ENCODE measurements at regions not wholly inside any gene's neighbourhood (a gene's known extent, or its start where the extent isn't known, plus 50 kb on each side); places are given as distances from the start of the nearest gene placed in this dataset.

DNA sequence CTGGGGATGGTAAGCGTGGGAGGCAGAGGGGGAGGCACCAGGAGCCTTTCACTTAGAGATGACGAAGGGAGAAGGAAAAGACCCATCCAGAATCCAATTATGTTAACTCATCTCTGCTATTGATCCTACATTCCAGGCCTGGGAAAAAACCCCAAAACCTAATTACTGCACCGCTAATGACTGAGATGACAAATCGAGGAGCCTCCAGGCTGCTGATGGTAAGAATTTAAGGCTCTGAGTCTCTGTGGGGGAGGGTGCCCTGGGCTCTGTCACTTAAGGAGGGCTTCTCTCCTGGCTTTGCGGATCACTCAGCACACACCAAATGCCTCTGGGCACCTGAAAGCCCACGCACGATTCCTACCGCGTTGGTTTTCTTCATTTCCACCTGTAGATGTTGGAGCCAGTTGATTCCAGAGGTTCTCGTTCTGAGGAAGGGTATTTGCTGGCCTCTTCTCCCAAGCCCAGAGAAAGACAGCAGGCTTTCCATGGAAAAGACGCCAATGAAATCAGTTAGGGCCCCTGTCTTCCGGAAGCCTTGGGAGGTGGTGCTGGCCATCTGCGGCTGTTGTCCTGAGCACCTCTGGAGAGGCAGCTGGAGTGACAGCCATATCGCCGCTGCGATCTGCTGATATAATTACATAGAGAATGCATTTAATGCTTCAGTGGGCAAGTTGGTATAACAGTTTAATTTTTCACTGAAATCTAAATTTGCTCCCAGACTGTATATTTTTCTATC is 751.2 kb downstream of the BRD1 start:
- TF ChIP-seq, protein P1, sequence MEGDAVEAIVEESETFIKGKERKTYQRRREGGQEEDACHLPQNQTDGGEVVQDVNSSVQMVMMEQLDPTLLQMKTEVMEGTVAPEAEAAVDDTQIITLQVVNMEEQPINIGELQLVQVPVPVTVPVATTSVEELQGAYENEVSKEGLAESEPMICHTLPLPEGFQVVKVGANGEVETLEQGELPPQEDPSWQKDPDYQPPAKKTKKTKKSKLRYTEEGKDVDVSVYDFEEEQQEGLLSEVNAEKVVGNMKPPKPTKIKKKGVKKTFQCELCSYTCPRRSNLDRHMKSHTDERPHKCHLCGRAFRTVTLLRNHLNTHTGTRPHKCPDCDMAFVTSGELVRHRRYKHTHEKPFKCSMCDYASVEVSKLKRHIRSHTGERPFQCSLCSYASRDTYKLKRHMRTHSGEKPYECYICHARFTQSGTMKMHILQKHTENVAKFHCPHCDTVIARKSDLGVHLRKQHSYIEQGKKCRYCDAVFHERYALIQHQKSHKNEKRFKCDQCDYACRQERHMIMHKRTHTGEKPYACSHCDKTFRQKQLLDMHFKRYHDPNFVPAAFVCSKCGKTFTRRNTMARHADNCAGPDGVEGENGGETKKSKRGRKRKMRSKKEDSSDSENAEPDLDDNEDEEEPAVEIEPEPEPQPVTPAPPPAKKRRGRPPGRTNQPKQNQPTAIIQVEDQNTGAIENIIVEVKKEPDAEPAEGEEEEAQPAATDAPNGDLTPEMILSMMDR (IDR thresholded peaks at IDR 0.05), result no peak
- TF ChIP-seq POLR2A (IDR thresholded peaks at IDR 0.05), result no peak
- Histone ChIP-seq H3K36me3 (no peaks in the 10 kb centered on the region), H3K27me3 (peaks cover 0 to 30% (median 0%) of the 10 kb centered on the region in 9 donors), H3K27ac (no peak overlapping the region), H3K4me1 (no peaks in the 10 kb centered on the region), H3K4me3 (no peak overlapping the region), H3K9me3 (no peaks in the 10 kb centered on the region)
- DNase-seq (no peak), ATAC-seq (no peak)
- 68 to 73% (median 71%) methylated on average over 16 of the region's 16 CpGs for WGBS, 4 donors
- intact Hi-C loops (cut with DNase I), result no loop called here

- whole genome bisulfite sequencing, 4 donors, result 82 to 86% (median 83%) methylated on average over 4 to 5 of the region's 5 CpGs
- Histone ChIP-seq H3K27ac (no peak overlapping the region), H3K4me1 (no peaks in the 10 kb centered on the region), H3K4me3 (no peak overlapping the region), H3K9me3 (no peaks in the 10 kb centered on the region), H3K27me3 (peaks cover 0 to 30% (median 0%) of the 10 kb centered on the region in 9 donors), H3K36me3 (no peaks in the 10 kb centered on the region)
- DNase-seq (no peak), ATAC-seq (no peak)
- intact Hi-C loops (cut with DNase I), result no loop called here
- no peak for TF ChIP-seq POLR2A (IDR thresholded peaks at IDR 0.05)
- TF ChIP-seq, protein P1 (IDR thresholded peaks at IDR 0.05), result no peak
Measured at GRCh38 chr22:49075150-49075549, 752.5 kb downstream of the BRD1 start.

- H3K4me3 ChIP-seq, result no peak overlapping the region
- no peaks in the 10 kb centered on the region for H3K36me3 ChIP-seq
- no peak overlapping the region for H3K27ac ChIP-seq
- DNase-seq (no peak), ATAC-seq (no peak)
- WGBS, 4 donors, result 92 to 95% (median 94%) methylated on average over 6 of the region's 6 CpGs
- no peaks in the 10 kb centered on the region for H3K4me1 ChIP-seq
- TF ChIP-seq POLR2A (IDR thresholded peaks at IDR 0.05), result no peak
- TF ChIP-seq, protein P1 (IDR thresholded peaks at IDR 0.05), result no peak
- intact Hi-C loops (cut with DNase I), result no loop called here
- no peaks in the 10 kb centered on the region for H3K9me3 ChIP-seq
- H3K27me3 ChIP-seq, result peaks cover 0 to 35% (median 0%) of the 10 kb centered on the region in 9 donors
Measured at GRCh38 chr22:49073873-49074417, 753.7 kb downstream of the BRD1 start.

DNA sequence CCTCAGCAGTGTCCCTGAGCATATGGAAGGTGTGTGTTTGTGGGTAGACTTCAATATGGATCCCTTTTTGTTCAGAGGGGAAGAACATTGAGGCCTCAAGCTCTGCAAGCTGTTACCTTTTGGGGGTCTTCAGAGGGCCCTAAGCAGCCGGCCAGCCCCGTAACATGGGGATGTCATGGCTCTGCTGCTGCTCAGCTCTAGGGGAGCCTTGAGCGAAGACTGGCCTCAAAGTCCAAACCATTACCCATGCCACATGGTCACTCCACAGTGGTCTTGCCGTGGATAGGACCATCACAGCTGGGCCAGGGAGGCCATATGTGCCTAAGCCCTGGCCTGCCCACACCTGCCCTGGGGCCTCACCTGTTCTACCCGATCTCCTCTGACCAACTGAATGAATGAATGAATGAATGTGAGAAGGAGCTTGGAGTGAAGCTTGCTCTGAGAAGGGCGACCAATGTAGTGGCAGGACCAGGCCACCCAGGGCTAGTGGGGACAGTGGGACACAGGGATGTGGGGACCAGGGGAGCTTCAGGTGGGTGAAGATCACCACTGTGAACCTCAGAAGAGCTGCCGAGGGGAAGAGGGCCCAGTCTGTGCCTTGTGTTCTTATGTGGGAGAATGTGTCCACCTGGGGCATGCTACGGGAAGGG is 754.6 kb downstream of the BRD1 start:
- H3K4me1 ChIP-seq, result no peaks in the 10 kb centered on the region
- H3K4me3 ChIP-seq, result no peak overlapping the region
- no peak overlapping the region for H3K27ac ChIP-seq
- no peak for TF ChIP-seq POLR2A (IDR thresholded peaks at IDR 0.05)
- TF ChIP-seq, protein P1 (IDR thresholded peaks at IDR 0.05), result no peak
- H3K36me3 ChIP-seq, result no peaks in the 10 kb centered on the region
- WGBS, 4 donors, result 92 to 96% (median 93%) methylated on average over 7 to 8 of the region's 8 CpGs
- peaks cover 0 to 35% (median 0%) of the 10 kb centered on the region in 9 donors for H3K27me3 ChIP-seq
- ATAC-seq, result no peak
- no peaks in the 10 kb centered on the region for H3K9me3 ChIP-seq
- intact Hi-C loops (cut with DNase I), result no loop called here
- DNase-seq, result no peak

Data from heart left ventricle (tissue), 16 donors.